ENCODE measurements at regions not wholly inside any gene's neighbourhood (a gene's known extent, or its start where the extent isn't known, plus 50 kb on each side); places are given as distances from the start of the nearest gene placed in this dataset.

DNA sequence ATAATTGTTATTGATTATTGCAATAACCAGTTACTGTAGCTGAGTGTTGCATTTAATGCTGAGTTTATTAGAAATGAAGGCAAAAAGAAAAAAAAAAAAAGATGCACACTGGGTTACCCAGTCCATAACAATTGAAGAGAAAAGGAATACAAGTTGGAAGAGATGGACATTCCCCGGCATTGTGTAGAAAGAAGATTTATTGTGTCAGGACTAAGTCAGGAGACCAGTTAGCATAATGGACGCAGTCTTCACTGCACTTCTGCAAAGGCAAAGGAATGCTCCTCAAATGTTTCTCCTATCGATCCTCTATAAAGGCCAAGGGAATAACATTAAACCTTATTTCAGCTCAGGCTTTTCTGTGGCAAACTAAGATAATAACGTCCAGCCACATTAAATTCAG is 157.8 kb downstream of the INSIG2 start:
- peaks cover 0 to 25% (median 0%) of the 10 kb centered on the region in 9 donors for H3K27me3 ChIP-seq
- WGBS, 4 donors, result 82 to 89% (median 85%) methylated on average over 4 of the region's 4 CpGs
- no peaks in the 10 kb centered on the region for H3K36me3 ChIP-seq
- H3K27ac ChIP-seq, result no peak overlapping the region
- intact Hi-C loops (cut with DNase I), result no loop called here
- TF ChIP-seq, protein P1, sequence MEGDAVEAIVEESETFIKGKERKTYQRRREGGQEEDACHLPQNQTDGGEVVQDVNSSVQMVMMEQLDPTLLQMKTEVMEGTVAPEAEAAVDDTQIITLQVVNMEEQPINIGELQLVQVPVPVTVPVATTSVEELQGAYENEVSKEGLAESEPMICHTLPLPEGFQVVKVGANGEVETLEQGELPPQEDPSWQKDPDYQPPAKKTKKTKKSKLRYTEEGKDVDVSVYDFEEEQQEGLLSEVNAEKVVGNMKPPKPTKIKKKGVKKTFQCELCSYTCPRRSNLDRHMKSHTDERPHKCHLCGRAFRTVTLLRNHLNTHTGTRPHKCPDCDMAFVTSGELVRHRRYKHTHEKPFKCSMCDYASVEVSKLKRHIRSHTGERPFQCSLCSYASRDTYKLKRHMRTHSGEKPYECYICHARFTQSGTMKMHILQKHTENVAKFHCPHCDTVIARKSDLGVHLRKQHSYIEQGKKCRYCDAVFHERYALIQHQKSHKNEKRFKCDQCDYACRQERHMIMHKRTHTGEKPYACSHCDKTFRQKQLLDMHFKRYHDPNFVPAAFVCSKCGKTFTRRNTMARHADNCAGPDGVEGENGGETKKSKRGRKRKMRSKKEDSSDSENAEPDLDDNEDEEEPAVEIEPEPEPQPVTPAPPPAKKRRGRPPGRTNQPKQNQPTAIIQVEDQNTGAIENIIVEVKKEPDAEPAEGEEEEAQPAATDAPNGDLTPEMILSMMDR (IDR thresholded peaks at IDR 0.05), result no peak
- no peak for TF ChIP-seq POLR2A (IDR thresholded peaks at IDR 0.05)
- DNase-seq (no peak), ATAC-seq (no peak)
- H3K4me3 ChIP-seq, result no peak overlapping the region
- H3K4me1 ChIP-seq, result no peaks in the 10 kb centered on the region
- H3K9me3 ChIP-seq, result no peaks in the 10 kb centered on the region

DNA sequence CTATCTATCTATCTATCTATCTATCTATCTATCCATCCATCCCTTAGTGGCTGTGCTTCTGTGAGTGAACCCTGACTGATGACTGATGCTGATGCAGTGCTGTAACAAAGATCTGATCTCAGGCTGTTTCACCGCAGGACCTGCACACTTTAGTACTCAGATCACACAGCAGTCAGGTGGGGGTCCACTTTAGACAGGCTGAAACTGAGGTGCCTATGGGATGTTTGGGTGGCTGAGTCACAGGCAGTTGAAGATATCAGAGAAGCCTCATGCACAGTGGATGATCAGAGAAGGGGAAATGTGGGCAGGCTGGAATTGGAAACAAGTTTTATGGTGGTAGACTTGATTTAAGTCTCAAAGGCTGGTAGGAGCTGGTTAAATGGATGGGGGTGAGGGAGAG is 156.4 kb downstream of the INSIG2 start:
- Histone ChIP-seq H3K36me3 (no peaks in the 10 kb centered on the region), H3K27me3 (peaks cover 0 to 31% (median 0%) of the 10 kb centered on the region in 9 donors), H3K9me3 (no peaks in the 10 kb centered on the region), H3K4me1 (no peaks in the 10 kb centered on the region), H3K4me3 (no peak overlapping the region), H3K27ac (no peak overlapping the region)
- no peak for TF ChIP-seq POLR2A (IDR thresholded peaks at IDR 0.05)
- TF ChIP-seq, protein P1 (IDR thresholded peaks at IDR 0.05), result no peak
- intact Hi-C loops (cut with DNase I), result no loop called here
- ATAC-seq, result no peak
- WGBS, 4 donors, result 94 to 100% (median 95%) methylated on average over 1 of the region's 1 CpG
- no peak for DNase-seq

GRCh38 chr2:118243031-118243430 is 154.8 kb downstream of the INSIG2 start:
- Histone ChIP-seq H3K4me1 (no peaks in the 10 kb centered on the region), H3K4me3 (no peak overlapping the region), H3K27me3 (peaks cover 0 to 31% (median 0%) of the 10 kb centered on the region in 9 donors), H3K36me3 (no peaks in the 10 kb centered on the region), H3K27ac (no peak overlapping the region), H3K9me3 (peaks cover 0 to 5% (median 0%) of the 10 kb centered on the region in 12 donors)
- intact Hi-C loops (cut with DNase I), result no loop called here
- 59 to 83% (median 63%) methylated on average over 2 of the region's 2 CpGs for WGBS, 4 donors
- ATAC-seq, result no peak
- TF ChIP-seq POLR2A (IDR thresholded peaks at IDR 0.05), result no peak
- TF ChIP-seq, protein P1 (IDR thresholded peaks at IDR 0.05), result no peak
- no peak for DNase-seq

- Histone ChIP-seq H3K36me3 (no peaks in the 10 kb centered on the region), H3K27me3 (peaks cover 0 to 37% (median 0%) of the 10 kb centered on the region in 9 donors), H3K9me3 (peaks cover 0 to 5% (median 0%) of the 10 kb centered on the region in 12 donors), H3K4me1 (no peaks in the 10 kb centered on the region), H3K4me3 (no peak overlapping the region), H3K27ac (no peak overlapping the region)
- no peak for DNase-seq
- 39 to 61% (median 47%) methylated on average over 1 to 2 of the region's 2 CpGs for WGBS, 4 donors
- ATAC-seq, result no peak
- intact Hi-C loops (cut with DNase I), result no loop called here
- TF ChIP-seq POLR2A (IDR thresholded peaks at IDR 0.05), result no peak
- TF ChIP-seq, protein P1 (IDR thresholded peaks at IDR 0.05), result no peak
Measured at GRCh38 chr2:118242216-118242615, 153.9 kb downstream of the INSIG2 start.
